NCI-H2081 treated with DMSO at 0.1 percent for 48 hours (cell line): ENCODE measurements at regions not wholly inside any gene's neighbourhood (a gene's known extent, or its start where the extent isn't known, plus 50 kb on each side); places are given as distances from the start of the nearest gene placed in this dataset.
"Not testable (repeated sequence)": the region's sequence is repeated elsewhere in the genome, so short reads cannot be mapped to it uniquely, and the experiment has no call there.

ENCODE experiments used
- DNase-seq: peaks from one replicate; lab custom pipeline; 2025; lab: John Stamatoyannopoulos, UW

DNA sequence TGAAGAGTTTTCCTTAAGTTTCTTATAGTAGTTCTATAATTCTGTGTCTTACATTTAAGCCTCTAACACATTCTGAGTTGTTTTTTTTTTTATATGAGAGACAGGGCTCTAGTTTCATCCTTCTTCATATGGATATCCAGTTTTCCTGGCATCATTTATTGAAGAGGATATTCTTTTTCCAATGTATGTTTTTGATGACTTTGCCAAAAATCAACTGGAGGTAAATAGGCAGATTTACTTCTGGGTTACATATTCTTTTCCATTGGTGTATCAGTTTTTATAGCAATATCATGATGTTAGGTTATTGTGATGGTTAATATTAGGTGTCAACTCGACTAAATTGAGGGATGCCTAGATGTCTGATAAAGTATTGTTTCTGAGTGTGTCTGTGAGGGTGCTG lies 650.7 kb upstream of the GRID2 start:
- DNase-seq = no peak

DNA sequence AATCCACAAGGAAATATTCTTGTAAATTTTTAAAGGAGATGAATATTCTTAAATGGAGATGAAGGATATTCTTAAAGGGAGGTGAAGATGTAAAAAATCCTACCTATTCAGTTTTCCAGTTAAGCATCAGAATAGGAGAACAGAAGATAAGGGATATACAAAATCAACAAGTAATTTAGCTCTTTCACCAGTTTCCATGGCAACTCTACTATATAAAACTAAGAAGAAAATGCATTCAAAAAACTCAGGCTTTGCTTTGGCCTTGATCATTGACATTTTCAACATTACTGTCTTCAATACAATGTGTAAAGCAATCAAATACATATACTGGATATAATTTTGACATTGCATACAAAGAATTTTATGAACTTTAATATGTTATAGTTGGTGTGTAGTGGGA lies 622.7 kb upstream of the GRID2 start:
- no peak for DNase-seq

GRCh38 chr4:91681544-91681943 lies 622.2 kb upstream of the GRID2 start:
- no peak for DNase-seq

DNA sequence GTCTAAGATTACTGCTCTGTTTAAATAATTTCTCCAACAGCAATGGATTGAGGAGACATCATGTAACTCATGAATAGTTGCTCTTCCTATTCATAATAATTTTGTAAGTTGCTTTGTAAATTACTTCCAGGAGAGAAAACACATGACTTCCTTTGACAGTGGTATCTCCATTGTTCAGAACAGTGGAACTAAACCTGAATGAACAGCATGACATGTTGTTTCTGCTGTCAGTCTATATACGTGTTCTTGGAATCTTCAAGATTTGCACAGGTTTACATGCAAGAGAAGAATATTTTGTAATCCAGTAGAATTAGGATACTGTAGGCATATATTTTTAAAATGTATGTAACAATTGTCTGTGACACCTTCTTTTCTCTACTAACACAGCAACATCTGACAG lies 618.8 kb upstream of the GRID2 start:
- no peak for DNase-seq

- no peak for DNase-seq
Observed at GRCh38 chr4:91688413-91688812, 615.4 kb upstream of the GRID2 start.

- not testable (repeated sequence) for DNase-seq
Observed at GRCh38 chr4:91699691-91700090, 604.1 kb upstream of the GRID2 start.

DNA sequence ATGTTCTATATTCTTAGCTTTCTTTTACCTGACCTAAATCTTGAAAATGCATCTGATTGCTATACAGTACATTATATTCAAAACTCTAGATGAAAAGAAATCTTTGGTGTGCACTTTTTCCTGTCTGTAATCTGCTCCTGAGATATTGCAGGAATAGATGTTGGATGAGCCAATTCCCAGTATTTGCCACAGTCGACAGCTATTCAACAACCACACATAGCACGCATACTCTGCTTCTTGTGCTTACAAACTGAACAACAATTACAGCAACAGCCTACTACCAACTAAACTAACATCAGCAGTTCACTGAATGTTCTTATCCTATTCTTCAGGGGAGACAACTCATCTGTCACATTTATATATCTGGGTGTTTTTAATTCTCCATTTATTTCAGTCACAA lies 573.9 kb upstream of the GRID2 start:
- no peak for DNase-seq

GRCh38 chr4:91734682-91735081 lies 569.1 kb upstream of the GRID2 start:
- DNase-seq = no peak

- not testable (repeated sequence) for DNase-seq
Observed at GRCh38 chr4:91738831-91739230, 564.9 kb upstream of the GRID2 start.

- no peak for DNase-seq
Observed at GRCh38 chr4:91746551-91746950, 557.2 kb upstream of the GRID2 start.

DNA sequence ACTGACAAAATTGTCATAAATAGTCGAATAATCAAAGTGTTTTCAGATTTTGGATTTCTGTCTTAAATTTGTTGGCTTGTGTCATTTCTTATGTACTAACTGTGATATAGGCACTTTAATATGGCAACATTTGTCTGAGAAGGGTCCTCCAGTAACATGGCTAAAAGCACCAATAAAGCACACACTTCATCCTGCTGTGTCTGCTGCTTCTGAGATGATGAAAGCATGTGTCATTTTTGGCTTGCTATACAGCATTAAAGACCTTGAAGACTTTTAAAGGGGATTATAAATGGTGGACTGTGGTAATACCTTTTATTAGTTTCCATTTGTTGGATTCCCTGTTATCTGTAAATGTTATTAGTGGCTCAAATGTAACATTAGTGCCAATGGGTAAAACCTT lies 551.8 kb upstream of the GRID2 start:
- no peak for DNase-seq

- no peak for DNase-seq
Observed at GRCh38 chr4:91754716-91755115, 549.0 kb upstream of the GRID2 start.

DNA sequence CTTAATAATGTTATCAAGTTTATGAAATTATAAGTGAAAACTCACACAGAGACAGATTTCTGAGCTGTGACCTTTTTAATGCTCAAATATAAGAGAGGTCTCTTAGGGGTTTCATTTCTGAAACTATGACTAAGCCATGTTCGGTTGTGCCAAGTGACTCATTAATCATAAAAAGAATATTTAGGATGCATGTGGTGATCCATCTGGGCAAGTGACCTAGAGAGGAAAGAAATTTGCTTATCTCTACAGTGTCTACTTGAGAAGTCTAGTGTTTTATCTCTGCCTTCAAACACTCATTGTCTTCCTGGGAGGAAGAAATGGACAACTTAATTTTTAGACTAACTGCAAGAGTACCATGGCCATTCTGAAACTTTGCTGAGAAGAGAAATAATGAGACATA lies 545.3 kb upstream of the GRID2 start:
- DNase-seq = no peak

- DNase-seq = no peak
Observed at GRCh38 chr4:91764085-91764484, 539.7 kb upstream of the GRID2 start.

GRCh38 chr4:91769912-91770311 lies 533.9 kb upstream of the GRID2 start:
- no peak for DNase-seq

DNA sequence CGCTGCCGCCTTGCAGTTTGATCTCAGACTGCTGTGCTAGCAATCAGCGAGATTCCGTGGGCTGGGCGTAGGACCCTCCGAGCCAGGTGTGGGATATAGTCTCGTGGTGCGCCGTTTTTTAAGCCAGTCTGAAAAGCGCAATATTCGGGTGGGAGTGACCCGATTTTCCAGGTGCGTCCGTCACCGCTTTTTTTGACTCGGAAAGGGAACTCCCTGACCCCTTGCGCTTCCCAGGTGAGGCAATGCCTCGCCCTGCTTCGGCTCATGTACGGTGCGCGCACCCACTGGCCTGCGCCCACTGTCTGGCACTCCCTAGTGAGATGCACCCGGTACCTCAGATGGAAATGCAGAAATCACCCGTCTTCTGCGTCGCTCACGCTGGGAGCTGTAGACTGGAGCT lies 512.1 kb upstream of the GRID2 start:
- not testable (repeated sequence) for DNase-seq

- no peak for DNase-seq
Observed at GRCh38 chr4:91795947-91796346, 507.8 kb upstream of the GRID2 start.

DNA sequence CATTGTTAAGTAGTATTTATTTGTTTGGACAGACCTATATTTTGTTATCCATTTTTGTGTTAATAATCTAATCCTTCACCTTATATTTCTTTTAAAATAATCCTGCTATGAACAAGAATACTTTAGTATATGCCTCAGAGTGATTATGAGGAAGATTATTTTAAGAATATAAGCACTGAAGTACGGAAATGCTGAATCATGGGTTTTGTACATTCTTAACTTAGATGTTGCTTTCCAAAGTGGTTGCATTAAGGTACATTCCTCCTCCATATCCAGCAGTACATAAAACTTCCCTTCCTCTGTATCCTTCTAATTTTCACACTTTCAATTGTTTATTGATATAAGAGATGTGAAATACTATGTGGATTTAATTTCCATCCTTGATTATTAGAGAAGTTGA lies 491.4 kb upstream of the GRID2 start:
- DNase-seq = no peak

GRCh38 chr4:91824773-91825172 lies 479.0 kb upstream of the GRID2 start:
- DNase-seq = no peak

GRCh38 chr4:91826186-91826585 lies 477.6 kb upstream of the GRID2 start:
- DNase-seq = no peak

- DNase-seq = no peak
Observed at GRCh38 chr4:91827914-91828313, 475.9 kb upstream of the GRID2 start.

GRCh38 chr4:91829531-91829930 lies 474.2 kb upstream of the GRID2 start:
- DNase-seq = no peak

DNA sequence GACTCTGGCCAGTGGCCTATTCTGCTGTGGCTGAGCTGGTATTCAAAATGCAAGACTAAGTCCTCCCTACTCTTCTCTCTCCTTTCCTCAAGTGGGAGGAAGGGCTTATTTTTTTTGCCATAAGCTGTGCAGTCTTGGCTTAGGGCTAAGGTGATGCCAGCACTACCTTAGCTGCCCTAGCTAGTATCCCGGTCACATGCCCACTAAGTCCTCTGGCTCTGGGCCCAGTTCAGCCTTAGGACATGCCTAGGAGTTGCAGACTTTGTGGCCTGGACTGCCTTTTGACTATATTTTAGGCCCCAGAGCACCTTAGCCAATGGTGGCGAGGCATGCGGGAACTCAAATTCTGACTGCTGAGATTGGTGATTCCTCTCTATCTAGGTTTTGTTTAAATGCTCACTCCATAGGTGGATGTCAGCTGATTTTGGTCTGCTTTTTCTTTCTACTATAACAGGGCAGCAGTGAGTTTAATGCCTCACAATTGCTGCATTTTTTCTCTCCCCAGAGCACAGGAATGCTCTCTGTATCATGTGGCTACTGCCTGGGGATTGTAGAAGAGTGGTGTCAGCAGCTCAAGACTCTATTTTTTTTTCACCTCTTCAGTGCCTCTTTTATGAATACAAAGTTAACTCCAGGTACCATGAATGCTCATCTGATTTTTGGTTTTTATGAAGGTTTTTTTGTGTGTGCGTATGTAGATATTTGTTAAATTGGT lies 472.9 kb upstream of the GRID2 start:
- no peak for DNase-seq

- no peak for DNase-seq
Observed at GRCh38 chr4:91837608-91838029, 466.1 kb upstream of the GRID2 start.
